ENCODE measurements at regions not wholly inside any gene's neighbourhood (a gene's known extent, or its start where the extent isn't known, plus 50 kb on each side); places are given as distances from the start of the nearest gene placed in this dataset.

DNA sequence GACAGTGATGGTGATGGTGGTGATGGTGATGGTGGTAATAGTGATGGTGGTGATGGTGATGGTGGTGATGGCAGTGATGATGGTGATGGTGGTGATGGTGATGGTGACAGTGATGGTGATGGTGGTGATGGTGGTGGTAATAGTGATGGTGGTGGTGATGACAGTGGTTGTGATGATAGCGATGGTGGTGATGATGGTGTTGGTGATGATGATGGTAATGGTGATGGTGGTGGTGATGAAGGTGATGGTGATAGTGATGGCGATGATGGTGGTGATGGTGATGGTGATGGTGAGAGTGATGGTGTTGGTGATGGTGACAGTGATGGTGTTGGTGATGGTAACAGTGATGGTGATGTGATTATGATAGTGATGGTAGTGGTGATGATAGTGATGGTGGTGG lies 94.3 kb downstream of the ASB1 start:
- TF ChIP-seq, protein P1, sequence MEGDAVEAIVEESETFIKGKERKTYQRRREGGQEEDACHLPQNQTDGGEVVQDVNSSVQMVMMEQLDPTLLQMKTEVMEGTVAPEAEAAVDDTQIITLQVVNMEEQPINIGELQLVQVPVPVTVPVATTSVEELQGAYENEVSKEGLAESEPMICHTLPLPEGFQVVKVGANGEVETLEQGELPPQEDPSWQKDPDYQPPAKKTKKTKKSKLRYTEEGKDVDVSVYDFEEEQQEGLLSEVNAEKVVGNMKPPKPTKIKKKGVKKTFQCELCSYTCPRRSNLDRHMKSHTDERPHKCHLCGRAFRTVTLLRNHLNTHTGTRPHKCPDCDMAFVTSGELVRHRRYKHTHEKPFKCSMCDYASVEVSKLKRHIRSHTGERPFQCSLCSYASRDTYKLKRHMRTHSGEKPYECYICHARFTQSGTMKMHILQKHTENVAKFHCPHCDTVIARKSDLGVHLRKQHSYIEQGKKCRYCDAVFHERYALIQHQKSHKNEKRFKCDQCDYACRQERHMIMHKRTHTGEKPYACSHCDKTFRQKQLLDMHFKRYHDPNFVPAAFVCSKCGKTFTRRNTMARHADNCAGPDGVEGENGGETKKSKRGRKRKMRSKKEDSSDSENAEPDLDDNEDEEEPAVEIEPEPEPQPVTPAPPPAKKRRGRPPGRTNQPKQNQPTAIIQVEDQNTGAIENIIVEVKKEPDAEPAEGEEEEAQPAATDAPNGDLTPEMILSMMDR (IDR thresholded peaks at IDR 0.05; ENCODE audit: insufficient read depth, low read length, poor library complexity, severe bottlenecking) = no peak
- no peak for TF ChIP-seq EZH2phosphoT487 (conservative IDR thresholded peaks at IDR 0.05; ENCODE audit: low read length)
